Endodermal cell (in vitro differentiated cells): ENCODE measurements at regions not wholly inside any gene's neighbourhood (a gene's known extent, or its start where the extent isn't known, plus 50 kb on each side); places are given as distances from the start of the nearest gene placed in this dataset.

Experiments
- DNase-seq: peaks from one replicate; pipeline ENCODE4 v3.0.0-alpha.2; 2017
- H3K27ac ChIP-seq: 2 replicates; pipeline ENCODE4 v1.5.1; 2013; ENCODE audit warnings: mild to moderate bottlenecking, low read depth, low read length, moderate library complexity
- H3K27me3 ChIP-seq: 2 replicates; pipeline ENCODE4 v1.6.1; 2013; ENCODE audit warnings: mild to moderate bottlenecking, low read length, moderate library complexity; ENCODE audit not compliant: insufficient read depth, control insufficient read depth, poor library complexity, severe bottlenecking
- H3K36me3 ChIP-seq: 2 replicates; pipeline ENCODE4 v1.7.0; 2013; ENCODE audit warnings: mild to moderate bottlenecking, low read length, moderate library complexity; ENCODE audit not compliant: control insufficient read depth, insufficient read depth
- H3K4me1 ChIP-seq: one replicate; pipeline ENCODE4 v1.7.0; 2013; ENCODE audit warnings: low read length; ENCODE audit not compliant: control insufficient read depth, insufficient read depth
- H3K4me3 ChIP-seq: 2 replicates; pipeline ENCODE4 v1.5.1; 2013; ENCODE audit warnings: mild to moderate bottlenecking, low read length, moderate library complexity
- H3K9ac ChIP-seq: 2 replicates; pipeline ENCODE4 v1.6.1; 2013; ENCODE audit warnings: mild to moderate bottlenecking, low read length, moderate library complexity; ENCODE audit not compliant: poor library complexity, severe bottlenecking; ENCODE audit errors: extremely low read depth
- H3K9me3 ChIP-seq: 2 replicates; pipeline ENCODE4 v1.6.1; 2013; ENCODE audit warnings: mild to moderate bottlenecking, low read length, moderate library complexity; ENCODE audit not compliant: control insufficient read depth
- H3K27ac Mint-ChIP-seq: 2 replicates; pipeline ENCODE4 v1.8.0; 2020; ENCODE audit warnings: mixed read lengths
- H3K27me3 Mint-ChIP-seq: 2 replicates; pipeline ENCODE4 v1.8.0; 2021; ENCODE audit warnings: mild to moderate bottlenecking, mixed read lengths; ENCODE audit not compliant: insufficient read depth
- H3K36me3 Mint-ChIP-seq: 2 replicates; pipeline ENCODE4 v1.8.0; 2020; ENCODE audit warnings: low read depth, mixed read lengths
- H3K4me1 Mint-ChIP-seq: 2 replicates; pipeline ENCODE4 v1.8.0; 2020; ENCODE audit warnings: mixed read lengths
- H3K4me3 Mint-ChIP-seq: 2 replicates; pipeline ENCODE4 v1.8.0; 2020; ENCODE audit warnings: mild to moderate bottlenecking, moderate library complexity, mixed read lengths
- H3K9me3 Mint-ChIP-seq: 2 replicates; pipeline ENCODE4 v1.8.0; 2020; ENCODE audit warnings: mild to moderate bottlenecking, mixed read lengths
- WGBS, 2 experiments: methylation state at CpG; one replicate each; pipeline versions ENCODE4 v1.1.5 to v1.1.7; 2013; ENCODE audit warnings: missing lambda C conversion rate in 2 of 2, mixed read lengths in 1 of 2; ENCODE audit not compliant: insufficient coverage in 1 of 2, insufficient read length in 1 of 2; 5-methylcytosine and 5-hydroxymethylcytosine counted together
- TF ChIP-seq, protein P1 (sequence below): fragments of 200-600 bp; sonication (generic); conservative IDR thresholded peaks from 2 replicates; pipeline ENCODE4 v1.5.0; 2021; ENCODE audit warnings: antibody characterized with exemption, mild to moderate bottlenecking

DNA sequence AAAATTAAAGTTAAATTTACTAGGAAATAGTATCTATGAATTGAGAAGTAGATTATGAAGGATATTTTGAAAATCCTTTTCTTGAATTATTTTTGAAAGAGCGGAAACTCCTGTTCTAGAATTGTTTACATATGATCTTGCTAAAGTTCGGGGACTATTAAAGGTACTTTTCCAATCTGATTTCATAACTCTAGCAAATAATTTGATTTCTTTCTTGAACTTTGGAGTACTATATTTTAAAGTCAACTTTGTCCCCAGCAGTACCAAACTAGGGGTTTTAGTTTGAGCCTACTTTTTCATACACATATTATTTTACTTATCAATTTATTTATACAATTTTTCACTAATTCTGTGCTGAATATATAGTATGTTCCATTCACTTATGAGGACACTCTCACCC is 364.7 kb downstream of the FSIP2 start:
- no peak overlapping the region for H3K4me3 ChIP-seq

DNA sequence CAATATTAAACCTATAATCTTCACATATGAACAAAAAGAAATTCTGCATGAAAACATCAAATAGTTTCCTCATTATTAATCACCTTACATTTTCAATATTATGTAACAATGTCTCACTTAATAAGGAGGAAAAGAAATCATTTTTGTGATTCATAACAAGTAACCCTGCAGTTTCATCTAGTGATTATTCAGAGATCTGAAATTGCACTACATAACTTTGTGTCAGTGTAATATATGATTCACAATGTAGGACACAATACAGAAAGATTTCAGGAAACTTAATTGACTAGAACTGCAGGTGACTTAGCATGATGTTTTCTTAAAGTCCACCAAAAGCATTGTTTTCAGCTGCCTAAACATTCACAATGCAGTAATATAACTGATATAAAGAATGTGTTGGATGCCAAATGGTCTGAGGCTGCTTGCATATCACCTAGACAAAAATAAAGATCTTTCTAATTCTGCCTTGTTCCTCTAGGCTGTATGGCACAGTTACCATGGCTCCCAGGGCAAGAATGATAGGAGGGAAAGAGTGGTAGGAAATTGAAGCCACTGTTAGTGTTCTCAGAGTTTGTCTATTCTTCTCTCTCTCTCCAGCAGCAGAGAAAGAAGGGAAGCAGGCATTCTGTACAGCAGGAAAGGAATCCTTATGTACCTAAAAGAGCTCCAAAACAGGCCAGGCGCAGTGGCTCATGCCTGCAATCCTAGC is 366.6 kb downstream of the FSIP2 start:
- H3K36me3 Mint-ChIP-seq: no peaks in the 10 kb centered on the region
- no peak for DNase-seq
- no peaks in the 10 kb centered on the region for H3K9me3 ChIP-seq
- no peak overlapping the region for H3K4me3 ChIP-seq
- no peaks in the 10 kb centered on the region for H3K27me3 ChIP-seq
- H3K4me1 Mint-ChIP-seq: peaks cover 5% of the 10 kb centered on the region
- no peaks in the 10 kb centered on the region for H3K27me3 Mint-ChIP-seq
- TF ChIP-seq, protein P1, sequence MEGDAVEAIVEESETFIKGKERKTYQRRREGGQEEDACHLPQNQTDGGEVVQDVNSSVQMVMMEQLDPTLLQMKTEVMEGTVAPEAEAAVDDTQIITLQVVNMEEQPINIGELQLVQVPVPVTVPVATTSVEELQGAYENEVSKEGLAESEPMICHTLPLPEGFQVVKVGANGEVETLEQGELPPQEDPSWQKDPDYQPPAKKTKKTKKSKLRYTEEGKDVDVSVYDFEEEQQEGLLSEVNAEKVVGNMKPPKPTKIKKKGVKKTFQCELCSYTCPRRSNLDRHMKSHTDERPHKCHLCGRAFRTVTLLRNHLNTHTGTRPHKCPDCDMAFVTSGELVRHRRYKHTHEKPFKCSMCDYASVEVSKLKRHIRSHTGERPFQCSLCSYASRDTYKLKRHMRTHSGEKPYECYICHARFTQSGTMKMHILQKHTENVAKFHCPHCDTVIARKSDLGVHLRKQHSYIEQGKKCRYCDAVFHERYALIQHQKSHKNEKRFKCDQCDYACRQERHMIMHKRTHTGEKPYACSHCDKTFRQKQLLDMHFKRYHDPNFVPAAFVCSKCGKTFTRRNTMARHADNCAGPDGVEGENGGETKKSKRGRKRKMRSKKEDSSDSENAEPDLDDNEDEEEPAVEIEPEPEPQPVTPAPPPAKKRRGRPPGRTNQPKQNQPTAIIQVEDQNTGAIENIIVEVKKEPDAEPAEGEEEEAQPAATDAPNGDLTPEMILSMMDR: no peak
- no peak overlapping the region for H3K27ac ChIP-seq
- H3K9ac ChIP-seq: no peak overlapping the region
- WGBS, 2 experiments: 89% methylated on average over 1 of the region's 1 CpG; no CpG with 5 or more reads in 1 of the 2 experiments
- H3K36me3 ChIP-seq: no peaks in the 10 kb centered on the region
- H3K4me3 Mint-ChIP-seq: no peak overlapping the region
- H3K9me3 Mint-ChIP-seq: no peaks in the 10 kb centered on the region
- no peaks in the 10 kb centered on the region for H3K4me1 ChIP-seq
- no peak overlapping the region for H3K27ac Mint-ChIP-seq

More for the DNA sequence above, 364.7 kb downstream of the FSIP2 start:
- Histone ChIP-seq H3K9me3 (no peaks in the 10 kb centered on the region), H3K27me3 (no peaks in the 10 kb centered on the region), H3K4me1 (no peaks in the 10 kb centered on the region), H3K9ac (no peak overlapping the region), H3K36me3 (no peaks in the 10 kb centered on the region), H3K27ac (no peak overlapping the region)
- DNase-seq: no peak
- H3K4me1 Mint-ChIP-seq: peaks cover 5% of the 10 kb centered on the region
- WGBS, 2 experiments: 93% methylated on average over 2 of the region's 2 CpGs; no CpG with 5 or more reads in 1 of the 2 experiments
- TF ChIP-seq, protein P1: no peak
- no peaks in the 10 kb centered on the region for H3K36me3 Mint-ChIP-seq
- H3K9me3 Mint-ChIP-seq: no peaks in the 10 kb centered on the region
- no peak overlapping the region for H3K27ac Mint-ChIP-seq
- no peak overlapping the region for H3K4me3 Mint-ChIP-seq
- no peaks in the 10 kb centered on the region for H3K27me3 Mint-ChIP-seq

DNA sequence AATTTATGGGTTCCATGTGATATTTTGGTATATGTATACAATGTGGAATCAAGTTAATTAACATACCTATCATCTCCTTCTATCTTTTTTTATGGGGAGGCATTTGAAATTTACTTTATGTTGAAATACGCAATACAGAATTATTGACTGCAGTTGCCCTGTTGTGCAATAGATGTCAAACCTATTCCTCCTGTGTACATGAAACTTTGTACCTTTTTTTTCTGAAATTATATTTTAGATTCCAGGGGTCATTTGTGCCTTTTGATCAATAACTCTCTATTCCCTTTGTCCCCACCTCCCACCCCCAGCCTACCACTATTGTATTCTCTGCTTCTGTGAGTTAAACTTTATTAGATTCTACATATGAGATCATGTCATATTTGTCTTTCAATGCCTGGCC is 369.9 kb downstream of the FSIP2 start:
- 70% methylated on average over 1 of the region's 1 CpG; no CpG with 5 or more reads in 1 of the 2 experiments for WGBS, 2 experiments
- Histone ChIP-seq H3K36me3 (no peaks in the 10 kb centered on the region), H3K4me3 (no peak overlapping the region), H3K9ac (no peak overlapping the region), H3K27me3 (no peaks in the 10 kb centered on the region), H3K27ac (no peak overlapping the region), H3K4me1 (no peaks in the 10 kb centered on the region), H3K9me3 (no peaks in the 10 kb centered on the region)
- no peak overlapping the region for H3K27ac Mint-ChIP-seq
- H3K27me3 Mint-ChIP-seq: no peaks in the 10 kb centered on the region
- peaks cover 10% of the 10 kb centered on the region for H3K4me1 Mint-ChIP-seq
- H3K36me3 Mint-ChIP-seq: no peaks in the 10 kb centered on the region
- H3K4me3 Mint-ChIP-seq: no peak overlapping the region
- H3K9me3 Mint-ChIP-seq: peaks cover 6% of the 10 kb centered on the region
- TF ChIP-seq, protein P1: no peak
- no peak for DNase-seq
